Kasumi-1 (cell line): ENCODE measurements at regions not wholly inside any gene's neighbourhood (a gene's known extent, or its start where the extent isn't known, plus 50 kb on each side); places are given as distances from the start of the nearest gene placed in this dataset.
A peak's percentile ranks its signal among the peaks of the same experiment; 100 is the strongest.

Experiments used
- DNase-seq, 2 experiments: peaks; one replicate each; lab custom pipeline; 2025; lab: John Stamatoyannopoulos, UW

DNA sequence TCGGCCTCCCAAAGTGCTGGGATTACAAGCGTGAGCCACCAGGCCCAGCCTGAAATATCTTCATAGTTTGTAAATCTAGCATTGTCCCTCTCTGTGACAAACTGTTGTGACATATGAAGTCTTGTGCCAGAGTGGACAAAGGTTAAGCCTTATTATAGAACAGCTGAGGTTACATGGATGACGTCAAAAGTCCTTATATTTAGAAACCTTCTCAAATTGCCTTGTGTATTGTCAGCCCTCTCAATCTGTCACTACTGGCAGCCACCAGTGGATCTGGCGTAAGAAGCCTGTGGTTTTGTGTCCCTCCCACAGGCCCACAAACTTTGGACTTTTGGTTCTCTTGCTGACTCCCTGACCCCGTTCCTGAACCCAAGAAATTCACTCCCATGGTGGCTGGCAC lies 79.4 kb upstream of the CCDC112 start:
- DNase-seq, result no peak

DNA sequence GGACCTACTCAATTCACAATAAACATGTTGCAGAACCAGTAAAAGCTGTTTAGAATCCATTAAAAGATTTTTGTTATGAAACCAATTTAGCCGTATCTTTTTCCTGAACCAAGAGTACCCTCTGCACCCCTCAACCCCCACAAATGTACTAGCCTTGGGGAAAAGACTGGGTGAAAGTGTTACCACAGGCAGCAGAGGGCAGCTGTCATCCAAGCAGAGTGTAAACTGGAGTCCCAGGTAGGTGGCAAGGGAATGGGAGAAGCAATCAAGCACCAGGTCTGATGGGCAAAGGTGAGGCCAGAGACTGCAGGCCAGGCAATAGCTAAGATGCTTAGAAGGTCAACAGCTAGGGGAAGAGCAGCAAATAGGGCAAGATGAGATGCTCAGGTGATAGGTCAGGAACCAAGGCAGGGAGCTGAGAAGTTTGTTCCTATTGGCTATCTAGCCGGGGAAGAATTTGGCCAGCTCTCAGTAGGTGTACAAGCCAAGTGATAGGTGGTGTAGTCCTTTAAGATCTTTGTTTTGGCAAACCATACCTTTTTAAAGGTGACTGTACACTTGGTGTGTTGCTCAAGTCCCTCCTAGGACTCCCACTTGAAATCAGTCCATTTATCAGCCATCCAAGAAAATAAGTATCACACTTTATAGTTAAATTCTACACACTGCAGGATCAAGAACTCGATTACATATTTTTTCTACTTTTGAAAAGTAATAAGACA lies 77.8 kb upstream of the CCDC112 start:
- DNase-seq, result no peak

DNA sequence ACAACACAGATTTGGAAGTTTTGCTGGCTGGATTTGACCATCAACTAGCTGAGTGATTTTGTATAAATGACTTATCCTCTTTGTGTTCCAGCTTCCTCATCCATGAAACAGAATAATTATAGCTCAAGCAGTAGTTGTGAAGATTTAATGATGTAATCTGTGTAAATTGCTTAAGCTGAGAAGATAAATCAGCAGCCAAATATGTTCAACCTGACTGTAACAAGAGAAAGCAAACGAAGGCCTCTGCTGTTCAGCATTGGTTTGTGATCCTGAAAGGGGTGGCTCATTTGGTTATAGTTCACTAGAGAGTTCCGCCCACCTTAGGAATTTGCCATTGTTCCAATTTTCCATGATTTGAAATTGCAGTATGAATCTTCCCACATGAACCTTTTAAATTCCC lies 75.7 kb upstream of the CCDC112 start:
- DNase-seq, result no peak

DNA sequence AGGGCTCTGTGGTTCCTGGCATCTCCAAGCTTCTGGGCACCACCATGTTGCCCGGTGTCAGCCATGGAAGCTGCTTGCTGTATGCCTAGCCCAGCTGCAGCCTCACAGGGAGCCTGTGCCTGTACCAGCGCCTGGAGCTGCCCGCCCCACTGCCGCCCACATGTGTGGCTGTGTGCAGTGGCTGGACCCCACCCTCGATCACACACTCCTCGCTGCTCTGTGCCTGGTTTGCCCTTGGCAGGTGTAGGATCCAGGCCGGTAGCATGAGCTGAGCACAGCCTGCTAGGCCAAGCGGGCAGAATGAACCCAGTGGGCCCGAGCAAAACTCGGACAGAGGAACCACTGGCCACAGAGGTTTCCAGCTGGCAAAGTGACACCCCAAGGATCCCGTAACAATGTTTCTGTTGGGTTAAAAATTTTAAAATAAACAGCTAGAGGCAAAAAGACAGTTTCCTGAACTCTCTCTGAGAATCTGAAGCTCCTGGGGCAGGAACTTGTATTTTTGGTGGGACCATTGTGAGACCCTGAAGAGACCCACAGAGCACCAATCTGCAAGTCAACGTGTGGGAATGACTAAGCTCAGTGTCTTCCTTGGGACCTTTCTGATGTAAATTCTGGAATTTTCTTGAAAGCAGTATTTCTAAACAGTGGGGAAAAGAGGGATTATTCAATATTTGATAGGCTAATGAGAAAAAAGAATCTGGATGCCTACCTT lies 73.1 kb upstream of the CCDC112 start:
- DNase-seq, result no peak

DNA sequence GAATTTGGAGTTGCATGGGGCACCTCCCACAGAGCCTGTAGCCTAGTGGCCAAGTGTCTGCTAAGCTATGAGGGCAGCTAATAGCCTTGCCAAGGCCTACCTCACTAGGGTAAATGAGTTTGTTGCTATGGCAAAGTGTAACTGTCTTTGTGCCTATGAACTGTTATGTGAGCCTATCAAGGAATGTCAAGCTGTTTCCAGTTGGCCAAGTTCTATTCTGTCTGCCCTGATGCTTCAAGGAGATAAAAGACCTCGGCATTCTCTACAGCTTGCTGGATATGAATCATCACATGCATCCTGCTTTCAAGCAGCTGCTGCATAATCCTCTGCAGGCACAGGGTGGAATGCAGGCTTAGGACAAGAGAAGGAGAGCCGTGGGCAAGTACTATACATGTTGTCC lies 69.8 kb upstream of the CCDC112 start:
- no peak for DNase-seq

DNA sequence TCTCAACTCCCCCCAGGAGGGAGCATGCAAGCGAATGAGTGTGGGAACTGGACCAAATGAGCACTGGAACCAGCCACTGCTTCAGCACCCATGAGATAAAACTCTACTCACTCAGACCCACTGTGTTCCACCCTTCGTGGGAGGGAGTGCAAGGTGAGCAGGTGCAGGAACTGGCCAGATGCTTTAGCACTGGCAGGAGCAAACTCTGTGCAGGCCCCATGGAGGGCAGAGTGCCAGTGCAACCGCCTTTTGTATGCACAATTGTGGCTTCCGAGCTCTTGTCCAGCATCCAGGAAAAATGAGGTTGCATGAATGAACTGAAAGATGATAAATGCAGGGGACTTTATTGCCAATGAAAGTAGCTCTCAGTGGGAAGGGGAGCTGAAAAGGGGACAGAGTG lies 67.4 kb upstream of the CCDC112 start:
- no peak for DNase-seq

DNA sequence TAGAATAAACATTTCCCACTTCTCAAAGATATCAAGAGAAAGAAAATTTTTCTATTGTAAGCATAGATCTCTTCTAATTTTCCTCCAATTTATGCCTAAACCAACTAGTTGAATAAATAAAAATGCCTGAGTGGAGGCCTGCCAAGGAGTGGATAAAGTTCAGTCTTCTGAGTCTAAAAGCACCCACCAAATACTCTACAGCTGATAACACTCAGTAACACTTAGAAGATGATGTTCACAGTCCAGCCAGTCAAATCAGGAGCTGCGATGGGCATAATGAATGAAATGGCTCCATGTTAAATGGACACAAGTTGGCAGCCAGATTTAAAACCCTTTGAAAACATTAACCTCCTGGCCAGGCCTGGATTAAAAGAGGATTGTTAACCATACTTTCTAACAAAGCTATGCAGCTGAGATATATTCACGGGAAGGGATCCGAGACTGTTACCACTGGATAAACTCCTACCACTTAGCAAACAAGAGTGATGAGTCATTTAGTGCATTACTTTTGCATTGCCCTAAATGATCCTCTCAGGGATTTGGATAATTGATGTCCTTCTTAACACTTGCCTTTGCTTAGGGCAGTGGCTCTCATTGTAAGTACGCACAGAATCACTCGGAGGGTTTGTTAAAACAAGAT lies 63.7 kb upstream of the CCDC112 start:
- DNase-seq, result no peak

- DNase-seq, result no peak
These were observed 59.4 kb upstream of the CCDC112 start for GRCh38 chr5:115355767-115356381.

DNA sequence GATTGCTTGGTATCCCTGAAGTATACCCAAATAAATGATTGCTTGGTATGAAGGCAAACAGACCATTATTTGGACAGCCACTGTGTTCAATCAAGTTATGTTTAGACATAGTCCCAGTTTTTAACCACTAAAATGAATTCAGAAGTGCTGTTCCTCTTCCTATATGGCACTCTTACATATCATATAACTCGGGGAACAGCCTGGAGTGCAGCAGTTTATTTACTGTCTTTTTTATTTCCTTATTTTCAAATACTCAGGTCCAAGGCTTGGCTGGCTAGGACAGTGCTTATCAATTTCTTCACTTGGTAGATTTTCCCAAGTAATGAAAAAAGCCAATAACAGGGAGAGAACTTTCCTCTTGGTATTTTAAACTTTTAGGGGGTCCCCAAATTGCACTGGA lies 58.6 kb upstream of the CCDC112 start:
- DNase-seq, result no peak

DNA sequence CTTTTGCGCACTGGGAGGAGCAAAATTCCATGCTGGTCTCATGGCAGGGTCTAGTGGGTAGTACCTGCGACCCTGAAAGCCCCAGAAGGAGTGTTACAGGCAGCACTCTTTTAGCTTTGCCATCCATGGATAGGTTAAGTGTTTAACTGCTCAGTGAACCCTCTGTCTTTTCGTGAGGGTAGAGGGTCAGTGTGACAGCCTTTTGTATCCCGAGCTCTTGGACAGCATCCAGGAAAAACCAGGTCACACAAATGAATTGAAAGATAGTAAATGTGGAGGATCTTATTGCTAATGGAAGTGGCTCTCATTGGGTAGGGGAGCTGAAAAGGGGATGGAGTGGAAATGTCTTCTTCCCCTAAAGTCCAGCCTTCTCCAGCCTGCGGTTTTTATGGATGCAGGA lies 57.8 kb upstream of the CCDC112 start:
- DNase-seq, result no peak

- DNase-seq, result no peak
These were observed 56.1 kb upstream of the CCDC112 start for GRCh38 chr5:115352571-115352970.

DNA sequence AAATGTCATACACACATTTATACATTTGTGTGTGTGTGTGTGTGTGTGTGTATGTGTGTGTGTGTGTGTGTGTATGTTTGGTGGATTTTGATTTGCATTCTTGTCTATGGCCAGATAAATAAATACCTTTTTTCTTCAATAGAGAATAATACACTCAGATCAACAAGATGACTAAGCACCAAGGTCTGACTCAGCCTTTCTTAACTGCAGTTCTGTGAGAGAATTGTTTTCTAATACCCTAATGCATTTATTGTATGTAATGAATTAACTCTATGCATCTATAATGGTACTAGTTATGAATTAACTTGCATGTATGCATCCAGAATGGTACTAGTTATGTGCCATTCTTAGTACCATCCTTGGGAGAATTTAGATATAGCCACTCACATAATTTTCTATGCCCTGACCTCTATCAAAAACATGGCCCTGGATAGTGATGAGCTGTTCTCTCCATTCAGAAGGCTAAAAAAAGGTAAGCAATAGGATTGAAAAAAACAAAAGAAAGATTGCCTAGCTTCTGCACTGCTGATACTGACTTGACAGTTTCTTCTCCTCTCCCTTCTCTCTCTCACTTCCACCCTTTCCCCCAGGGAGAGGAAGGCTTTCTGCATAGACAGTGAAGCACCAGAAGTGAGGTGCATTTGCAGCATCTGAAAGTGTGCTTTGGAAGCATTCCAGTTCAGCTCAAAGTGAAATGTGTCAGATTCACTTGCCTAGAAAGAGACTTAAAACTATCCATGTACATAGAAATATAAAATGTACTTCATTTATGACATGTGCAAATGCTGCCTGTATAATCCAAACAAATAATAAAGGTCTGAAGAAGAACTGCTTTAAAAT lies 55.1 kb upstream of the CCDC112 start:
- DNase-seq, result no peak

DNA sequence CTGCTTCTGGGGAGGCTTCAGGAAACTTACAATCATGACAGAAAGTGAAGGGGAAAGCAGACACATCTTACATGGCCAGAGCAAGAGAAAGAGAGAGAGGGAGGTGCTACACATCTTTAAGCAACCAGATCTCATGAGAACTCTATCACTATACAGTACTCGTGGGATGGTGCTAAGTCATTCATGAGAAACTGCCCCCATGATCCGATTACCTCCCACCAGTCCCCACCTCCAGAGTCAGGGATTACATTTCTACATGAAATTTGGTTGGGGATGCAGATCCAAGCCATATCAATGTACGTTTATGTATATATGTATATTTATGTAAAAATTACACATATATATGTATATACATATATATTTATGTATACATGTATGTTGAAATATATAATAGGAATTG lies 54.4 kb upstream of the CCDC112 start:
- DNase-seq, result no peak

GRCh38 chr5:115349001-115349817 lies 52.8 kb upstream of the CCDC112 start:
- peak; percentile 7 to 10 for DNase-seq

DNA sequence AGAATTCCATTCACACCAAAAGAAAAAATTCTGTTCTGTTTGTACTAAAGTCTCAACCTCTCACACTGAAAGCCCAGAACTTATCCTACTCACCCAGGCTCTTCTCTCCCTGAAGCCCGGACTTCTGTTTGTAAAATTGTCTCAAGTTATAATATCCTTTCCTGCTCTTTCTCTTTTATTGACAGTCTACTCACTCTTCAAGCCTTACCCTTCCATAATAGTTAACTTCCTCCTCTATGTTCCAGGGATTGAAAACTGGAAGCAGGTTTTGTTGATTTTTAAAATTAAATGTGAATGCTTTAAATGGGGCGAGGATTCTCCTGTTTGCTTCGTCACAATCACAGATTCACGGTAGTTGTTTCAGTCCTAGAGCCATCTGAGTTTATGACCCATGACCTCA lies 51.7 kb upstream of the CCDC112 start:
- no peak for DNase-seq
